K562 (cell line): ENCODE measurements at regions not wholly inside any gene's neighbourhood (a gene's known extent, or its start where the extent isn't known, plus 50 kb on each side); places are given as distances from the start of the nearest gene placed in this dataset.

ENCODE experiments used
- ATAC-seq: fragments of 200-7000 bp; cut with Tn5 transposase; 3 replicates; pipeline ENCODE4 v1.9.1; 2020; ENCODE audit warnings: moderate library complexity
- BruUV-seq: library from RNA; stranded (reverse); fragments of 400-500 nt; replicated peaks from 2 replicates; lab custom pipeline; 2021; lab: Mats Ljungman, UMichigan
- CTCF ChIA-PET: fragments of 300-600 bp; formaldehyde crosslinking; extraction: SDS; loops from one replicate; lab custom pipeline; 2021; ENCODE audit warnings: low intra/inter-chr PET ratio; lab: Yijun Ruan, JAX
- POLR2A ChIA-PET: fragments of 300-600, 350-650 bp; sonication (Branson Sonifier 250); formaldehyde crosslinking; extraction: SDS; loops from one replicate; lab custom pipeline; 2021; ENCODE audit warnings: antibody characterized with exemption, inconsistent platforms; lab: Yijun Ruan, JAX
- DNase-seq, 4 experiments: peaks; one replicate each; pipeline versions ENCODE4 v3.0.0 to v3.0.0-alpha.2; 2011 to 2018; ENCODE audit warnings: low spot score in 3 of 4, mixed read lengths in 3 of 4; ENCODE audit errors: extremely low read depth in 1 of 4
- FAIRE-seq: peaks from 2 replicates; lab custom pipeline; 2011; peaks lifted over from hg19 to GRCh38; lab: Jason Lieb, UNC
- H2AFZ ChIP-seq: 2 replicates; pipeline ENCODE4 v1.6.0; 2011; ENCODE audit warnings: low read depth, low read length, control low read depth, inconsistent platforms
- H3K27ac ChIP-seq: fragments of 200-600 bp; 3 replicates; pipeline ENCODE4 v1.8.0; 2011; ENCODE audit warnings: low read depth, mild to moderate bottlenecking, control low read depth, inconsistent platforms, low read length, moderate library complexity, mixed read lengths; ENCODE audit errors: extremely low read depth
- H3K27me3 ChIP-seq, 2 experiments: fragments of 300-600 bp in 1 of 2; 2 replicates in 1 of 2; 3 replicates in 1 of 2; pipeline versions ENCODE4 v1.6.0 to v1.8.0; 2011; ENCODE audit warnings: inconsistent platforms in 2 of 2, low read length in 2 of 2, mild to moderate bottlenecking in 1 of 2, mixed read lengths in 1 of 2, moderate library complexity in 1 of 2; ENCODE audit not compliant: control insufficient read depth in 2 of 2, insufficient read depth in 2 of 2
- H3K36me3 ChIP-seq: fragments of 300-600 bp; 3 replicates; pipeline ENCODE4 v1.8.0; 2011; ENCODE audit warnings: mild to moderate bottlenecking, low read length, inconsistent platforms; ENCODE audit not compliant: control insufficient read depth, insufficient read depth
- H3K4me1 ChIP-seq, 2 experiments: fragments of 200-600 bp in 1 of 2; replicated peaks in 1 of 2; 2 replicates in 1 of 2; 3 replicates in 1 of 2; pipeline versions ENCODE4 v1.5.1 to v1.8.0; 2011; ENCODE audit warnings: inconsistent platforms in 2 of 2, low read length in 2 of 2, mild to moderate bottlenecking in 1 of 2, mixed read lengths in 1 of 2, moderate library complexity in 1 of 2; ENCODE audit not compliant: control insufficient read depth in 2 of 2, insufficient read depth in 2 of 2
- H3K4me2 ChIP-seq: 2 replicates; pipeline ENCODE4 v1.6.1; 2011; ENCODE audit warnings: low read length, control low read depth, inconsistent platforms, mixed read lengths; ENCODE audit not compliant: insufficient read depth
- H3K4me3 ChIP-seq: fragments of 200-600 bp; sonication (generic), shearing (Covaris generic); 2 replicates; pipeline ENCODE4 v1.5.1; 2016; ENCODE audit warnings: control low read depth, inconsistent platforms
- H3K79me2 ChIP-seq: fragments of 200-600 bp; 3 replicates; pipeline ENCODE4 v1.8.0; 2011; ENCODE audit warnings: low read length, inconsistent platforms; ENCODE audit not compliant: control insufficient read depth, insufficient read depth
- H3K9ac ChIP-seq, 2 experiments: 2 replicates each; pipeline versions ENCODE4 v1.6.0 to v1.6.1; 2011; ENCODE audit warnings: low read depth in 2 of 2, low read length in 2 of 2, control low read depth in 1 of 2, inconsistent platforms in 1 of 2, mild to moderate bottlenecking in 1 of 2, mixed read lengths in 1 of 2; ENCODE audit not compliant: insufficient read depth in 1 of 2
- H3K9me1 ChIP-seq: one replicate; pipeline ENCODE4 v1.6.0; 2011; ENCODE audit warnings: inconsistent platforms, mild to moderate bottlenecking, low read length, moderate library complexity; ENCODE audit not compliant: control insufficient read depth, insufficient read depth
- H3K9me3 ChIP-seq: replicated peaks from 2 replicates; pipeline ENCODE4 v1.5.1; 2011; ENCODE audit warnings: low read depth, low read length, inconsistent platforms; ENCODE audit not compliant: control insufficient read depth, insufficient read depth
- H4K20me1 ChIP-seq: replicated peaks from 2 replicates; pipeline ENCODE4 v1.6.1; 2011; ENCODE audit warnings: low read length, inconsistent platforms, mixed read lengths; ENCODE audit not compliant: control insufficient read depth, insufficient read depth
- ARID2 ChIP-seq: fragments of 450-650 bp; IDR thresholded peaks from 2 replicates; pipeline ENCODE4 v1.6.1; 2017; ENCODE audit warnings: antibody characterized with exemption, mild to moderate bottlenecking
- CC2D1A ChIP-seq: fragments of 450-650 bp; IDR thresholded peaks from 2 replicates; pipeline ENCODE4 v1.6.1; 2017; ENCODE audit warnings: mild to moderate bottlenecking
- FOSL1 ChIP-seq: fragments of 200-800 bp; sonication (Bioruptor generic); conservative IDR thresholded peaks from 2 replicates; pipeline ENCODE4 v1.6.1; 2016; ENCODE audit warnings: missing genetic modification characterization, missing compliant biosample characterization
- GMEB1 ChIP-seq: fragments of 250-450 bp; sonication (Bioruptor Pico); IDR thresholded peaks from 2 replicates; pipeline ENCODE4 v1.4.0; 2020; ENCODE audit warnings: mild to moderate bottlenecking
- HMGN3 ChIP-seq: IDR thresholded peaks from 2 replicates; pipeline ENCODE4 v1.6.1; 2011; ENCODE audit warnings: borderline replicate concordance, low read depth, mild to moderate bottlenecking, mixed read lengths, low read length; ENCODE audit not compliant: insufficient read length; ENCODE audit errors: extremely low read depth
- LCOR ChIP-seq: sonication (generic); formaldehyde crosslinking; IDR thresholded peaks from 2 replicates; pipeline ENCODE4 v1.8.0; 2022; ENCODE audit warnings: mild to moderate bottlenecking, missing genetic modification reagents
- NELFE ChIP-seq: IDR thresholded peaks from 2 replicates; pipeline ENCODE4 v1.6.1; 2011; ENCODE audit warnings: mild to moderate bottlenecking; ENCODE audit not compliant: insufficient read depth, insufficient read length
- NRF1 ChIP-seq, 2 experiments: fragments of 450-650 bp; IDR thresholded peaks in 1 of 2; conservative IDR thresholded peaks in 1 of 2; 2 replicates each; pipeline ENCODE4 v1.6.1; 2014; ENCODE audit warnings: mild to moderate bottlenecking in 2 of 2
- PURB ChIP-seq: sonication (generic); formaldehyde crosslinking; IDR thresholded peaks from 2 replicates; pipeline ENCODE4 v1.9.0; 2021; ENCODE audit warnings: low read depth, mild to moderate bottlenecking, missing genetic modification reagents
- SIRT6 ChIP-seq: IDR thresholded peaks from one replicate; pipeline ENCODE4 v1.6.1; 2012; ENCODE audit warnings: low read depth, mild to moderate bottlenecking, control low read depth, inconsistent platforms, low read length, moderate library complexity
- TAF7 ChIP-seq: fragments of 450-650 bp; IDR thresholded peaks from 2 replicates; pipeline ENCODE4 v1.6.1; 2016; ENCODE audit warnings: missing genetic modification characterization, missing compliant biosample characterization
- TFAM ChIP-seq: fragments of 250-450 bp; sonication (Bioruptor Pico); conservative IDR thresholded peaks from 2 replicates; pipeline ENCODE4 v1.5.0; 2021; ENCODE audit warnings: mild to moderate bottlenecking, moderate library complexity
- ZKSCAN3 ChIP-seq: fragments of 250-450 bp; sonication (Bioruptor Pico); IDR thresholded peaks from 2 replicates; pipeline ENCODE4 v1.4.0; 2020
- ZNF143 ChIP-seq: sonication (generic); formaldehyde crosslinking; IDR thresholded peaks from 2 replicates; pipeline ENCODE4 v1.9.0; 2022; ENCODE audit warnings: mild to moderate bottlenecking, missing genetic modification reagents
- ZNF561 ChIP-seq: fragments of 450-650 bp; formaldehyde crosslinking; conservative IDR thresholded peaks from 2 replicates; pipeline ENCODE4 v1.4.0; 2020; ENCODE audit warnings: mild to moderate bottlenecking, moderate library complexity
- WGBS: fragments of 100-300 bp; shearing (Covaris generic); methylation state at CpG from one replicate; pipeline ENCODE4 v1.1.6; 2016; ENCODE audit warnings: low coverage, mixed read lengths; ENCODE audit not compliant: insufficient coverage; ENCODE audit errors: missing lambda C conversion rate; 5-methylcytosine and 5-hydroxymethylcytosine counted together
- in situ Hi-C: fragments of 300-500 bp; cut with MboI; formaldehyde crosslinking; loops from 4 replicates; pipeline ENCODE4 v1.15.0; 2018; ENCODE audit warnings: inconsistent platforms, mixed read lengths
- intact Hi-C: fragments of 100-400 bp; cut with micrococcal nuclease; formaldehyde crosslinking; loops from 2 replicates; pipeline ENCODE4 v1.14.2; 2022
- TF ChIP-seq, protein P1 (sequence below): fragments of 250-450 bp; sonication (Bioruptor Pico); IDR thresholded peaks from 2 replicates; pipeline ENCODE4 v1.9.0; 2021; ENCODE audit warnings: mild to moderate bottlenecking
- TF ChIP-seq, protein P2 (sequence below): fragments of 450-650 bp; IDR thresholded peaks from 2 replicates; pipeline ENCODE4 v1.6.1; 2017; ENCODE audit warnings: antibody characterized with exemption

- Histone ChIP-seq H3K4me3 (no peak overlapping the region), H3K9ac (no peak overlapping the region), H3K36me3 (no peaks in the 10 kb centered on the region), H3K27me3 (no peaks in the 10 kb centered on the region), H4K20me1 (no peaks in the 10 kb centered on the region), H3K4me2 (no peak overlapping the region), H3K79me2 (no peaks in the 10 kb centered on the region), H3K9me3 (no peaks in the 10 kb centered on the region), H3K4me1 (no peaks in the 10 kb centered on the region), H3K9me1 (no peaks in the 10 kb centered on the region), H3K27ac (no peak overlapping the region), H2AFZ (no peak overlapping the region)
- POLR2A ChIA-PET: no interaction called here
- intact Hi-C loops: no loop called here
- WGBS: 1% methylated on average over 6 of the region's 6 CpGs
- TF ChIP-seq, protein P1, sequence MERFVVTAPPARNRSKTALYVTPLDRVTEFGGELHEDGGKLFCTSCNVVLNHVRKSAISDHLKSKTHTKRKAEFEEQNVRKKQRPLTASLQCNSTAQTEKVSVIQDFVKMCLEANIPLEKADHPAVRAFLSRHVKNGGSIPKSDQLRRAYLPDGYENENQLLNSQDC: no peak
- TF ChIP-seq TFAM: no peak
- TF ChIP-seq NELFE: no peak
- no peak for TF ChIP-seq PURB
- no peak for TF ChIP-seq CC2D1A
- TF ChIP-seq TAF7 (tag): no peak
- TF ChIP-seq FOSL1 (tag): no peak
- no peak for TF ChIP-seq ZNF143
- no peak for TF ChIP-seq ZNF561 (CRISPR knock-in tag)
- no peak for TF ChIP-seq NRF1 (conservative IDR thresholded peaks at IDR 0.05 in 1 of 2, IDR thresholded peaks at IDR 0.05 in 1 of 2)
- no peak for TF ChIP-seq GMEB1
- no peak for TF ChIP-seq HMGN3
- TF ChIP-seq SIRT6: no peak
- no peak for TF ChIP-seq ARID2
- TF ChIP-seq ZKSCAN3: no peak
- TF ChIP-seq, protein P2, sequence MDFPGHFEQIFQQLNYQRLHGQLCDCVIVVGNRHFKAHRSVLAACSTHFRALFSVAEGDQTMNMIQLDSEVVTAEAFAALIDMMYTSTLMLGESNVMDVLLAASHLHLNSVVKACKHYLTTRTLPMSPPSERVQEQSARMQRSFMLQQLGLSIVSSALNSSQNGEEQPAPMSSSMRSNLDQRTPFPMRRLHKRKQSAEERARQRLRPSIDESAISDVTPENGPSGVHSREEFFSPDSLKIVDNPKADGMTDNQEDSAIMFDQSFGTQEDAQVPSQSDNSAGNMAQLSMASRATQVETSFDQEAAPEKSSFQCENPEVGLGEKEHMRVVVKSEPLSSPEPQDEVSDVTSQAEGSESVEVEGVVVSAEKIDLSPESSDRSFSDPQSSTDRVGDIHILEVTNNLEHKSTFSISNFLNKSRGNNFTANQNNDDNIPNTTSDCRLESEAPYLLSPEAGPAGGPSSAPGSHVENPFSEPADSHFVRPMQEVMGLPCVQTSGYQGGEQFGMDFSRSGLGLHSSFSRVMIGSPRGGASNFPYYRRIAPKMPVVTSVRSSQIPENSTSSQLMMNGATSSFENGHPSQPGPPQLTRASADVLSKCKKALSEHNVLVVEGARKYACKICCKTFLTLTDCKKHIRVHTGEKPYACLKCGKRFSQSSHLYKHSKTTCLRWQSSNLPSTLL: no peak
- no peak for TF ChIP-seq LCOR (CRISPR knock-in tag)
- ATAC-seq: no peak
- CTCF ChIA-PET: no interaction called here
- in situ Hi-C loops: no loop called here
- no peak for DNase-seq
- BruUV-seq: no TSS peak
- FAIRE-seq: no peak
These were observed 72.6 kb upstream of the CADM1 start for GRCh38 chr11:115576606-115577380.
